ENCODE measurements at regions not wholly inside any gene's neighbourhood (a gene's known extent, or its start where the extent isn't known, plus 50 kb on each side); places are given as distances from the start of the nearest gene placed in this dataset.

DNA sequence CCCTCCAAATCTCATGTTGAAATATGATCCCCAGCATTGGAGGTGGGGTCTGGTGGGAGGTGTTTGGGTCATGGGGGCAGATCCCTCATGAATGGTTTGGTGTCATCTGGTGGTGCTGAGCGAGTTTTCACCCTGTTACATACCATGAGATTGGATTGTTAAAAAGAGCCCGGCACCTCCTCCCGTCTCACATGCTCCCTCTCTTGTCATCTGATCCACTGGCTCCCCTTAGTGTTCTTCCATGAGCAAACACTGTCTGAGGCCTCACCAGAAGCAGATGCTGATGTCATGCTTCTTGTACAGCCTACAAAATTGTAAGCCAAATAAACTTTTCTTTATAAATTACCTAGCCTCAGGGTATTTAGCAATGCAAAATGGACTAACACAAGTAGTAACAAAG lies 405.0 kb upstream of the SLC39A10 start:
- TF ChIP-seq EP300 (IDR thresholded peaks at IDR 0.05; ENCODE audit: borderline replicate concordance in 1 of 2, low read depth in 2 of 2, low read length in 2 of 2) (no peak), CBX8 (IDR thresholded peaks at IDR 0.05; ENCODE audit: borderline replicate concordance, low read depth, low read length) (no peak), ZNF274 (IDR thresholded peaks at IDR 0.05; ENCODE audit: borderline replicate concordance, extremely low read depth, low read length) (no peak), SUZ12 (IDR thresholded peaks at IDR 0.05; ENCODE audit: low read length) (no peak), GABPA (IDR thresholded peaks at IDR 0.05; ENCODE audit: borderline replicate concordance, insufficient read depth, low read length) (no peak), POLR2AphosphoS5 (IDR thresholded peaks at IDR 0.05; ENCODE audit: low read depth, low read length) (no peak), RNF2 (IDR thresholded peaks at IDR 0.05; ENCODE audit: borderline replicate concordance, low read depth, low read length, missing control alignments, poor library complexity, severe bottlenecking) (no peak), EZH2 (IDR thresholded peaks at IDR 0.05; ENCODE audit: low read depth, low read length, severe bottlenecking) (no peak), SP2 (IDR thresholded peaks at IDR 0.05; ENCODE audit: low read length) (no peak), TAF1 (IDR thresholded peaks at IDR 0.05; ENCODE audit: low read depth, low read length) (no peak), YY1 (IDR thresholded peaks at IDR 0.05; ENCODE audit: low read depth, low read length) (no peak), MAX (IDR thresholded peaks at IDR 0.05) (no peak)
- TF ChIP-seq, protein P1, sequence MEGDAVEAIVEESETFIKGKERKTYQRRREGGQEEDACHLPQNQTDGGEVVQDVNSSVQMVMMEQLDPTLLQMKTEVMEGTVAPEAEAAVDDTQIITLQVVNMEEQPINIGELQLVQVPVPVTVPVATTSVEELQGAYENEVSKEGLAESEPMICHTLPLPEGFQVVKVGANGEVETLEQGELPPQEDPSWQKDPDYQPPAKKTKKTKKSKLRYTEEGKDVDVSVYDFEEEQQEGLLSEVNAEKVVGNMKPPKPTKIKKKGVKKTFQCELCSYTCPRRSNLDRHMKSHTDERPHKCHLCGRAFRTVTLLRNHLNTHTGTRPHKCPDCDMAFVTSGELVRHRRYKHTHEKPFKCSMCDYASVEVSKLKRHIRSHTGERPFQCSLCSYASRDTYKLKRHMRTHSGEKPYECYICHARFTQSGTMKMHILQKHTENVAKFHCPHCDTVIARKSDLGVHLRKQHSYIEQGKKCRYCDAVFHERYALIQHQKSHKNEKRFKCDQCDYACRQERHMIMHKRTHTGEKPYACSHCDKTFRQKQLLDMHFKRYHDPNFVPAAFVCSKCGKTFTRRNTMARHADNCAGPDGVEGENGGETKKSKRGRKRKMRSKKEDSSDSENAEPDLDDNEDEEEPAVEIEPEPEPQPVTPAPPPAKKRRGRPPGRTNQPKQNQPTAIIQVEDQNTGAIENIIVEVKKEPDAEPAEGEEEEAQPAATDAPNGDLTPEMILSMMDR (IDR thresholded peaks at IDR 0.05; ENCODE audit: control extremely low read depth in 1 of 3, insufficient read depth in 1 of 3, low read depth in 1 of 3, low read length in 3 of 3): peak; percentile 18 to 47 (median 43)
